ENCODE measurements at regions not wholly inside any gene's neighbourhood (a gene's known extent, or its start where the extent isn't known, plus 50 kb on each side); places are given as distances from the start of the nearest gene placed in this dataset.

DNA sequence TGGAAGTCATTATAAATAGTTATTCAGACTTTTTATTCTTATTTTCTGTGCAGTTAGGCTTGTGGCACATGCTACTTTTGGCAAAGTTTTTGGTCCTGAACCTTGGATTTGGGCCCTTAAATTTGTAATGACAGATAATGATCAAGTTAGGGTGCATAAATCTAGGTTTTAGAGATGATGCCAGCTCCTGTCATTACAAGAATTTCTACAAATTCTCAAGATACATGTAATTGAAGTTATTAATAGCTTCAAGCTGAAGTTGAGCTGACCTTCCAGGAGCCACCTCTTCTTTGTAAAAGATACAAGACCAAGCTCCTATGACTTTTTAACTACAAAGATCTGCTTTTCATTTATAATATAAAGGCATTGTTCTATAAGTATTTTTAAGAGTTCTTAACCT, 255.6 kb upstream of the UGT8 start:
- in situ Hi-C loops (cut with MboI; ENCODE audit: low sequenced_read_pairs in 4 of 4), result no loop called here
- TF ChIP-seq, protein P1, sequence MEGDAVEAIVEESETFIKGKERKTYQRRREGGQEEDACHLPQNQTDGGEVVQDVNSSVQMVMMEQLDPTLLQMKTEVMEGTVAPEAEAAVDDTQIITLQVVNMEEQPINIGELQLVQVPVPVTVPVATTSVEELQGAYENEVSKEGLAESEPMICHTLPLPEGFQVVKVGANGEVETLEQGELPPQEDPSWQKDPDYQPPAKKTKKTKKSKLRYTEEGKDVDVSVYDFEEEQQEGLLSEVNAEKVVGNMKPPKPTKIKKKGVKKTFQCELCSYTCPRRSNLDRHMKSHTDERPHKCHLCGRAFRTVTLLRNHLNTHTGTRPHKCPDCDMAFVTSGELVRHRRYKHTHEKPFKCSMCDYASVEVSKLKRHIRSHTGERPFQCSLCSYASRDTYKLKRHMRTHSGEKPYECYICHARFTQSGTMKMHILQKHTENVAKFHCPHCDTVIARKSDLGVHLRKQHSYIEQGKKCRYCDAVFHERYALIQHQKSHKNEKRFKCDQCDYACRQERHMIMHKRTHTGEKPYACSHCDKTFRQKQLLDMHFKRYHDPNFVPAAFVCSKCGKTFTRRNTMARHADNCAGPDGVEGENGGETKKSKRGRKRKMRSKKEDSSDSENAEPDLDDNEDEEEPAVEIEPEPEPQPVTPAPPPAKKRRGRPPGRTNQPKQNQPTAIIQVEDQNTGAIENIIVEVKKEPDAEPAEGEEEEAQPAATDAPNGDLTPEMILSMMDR (IDR thresholded peaks at IDR 0.05 in 4 of 5, conservative IDR thresholded peaks at IDR 0.05 in 1 of 5), result no peak
- no peak for TF ChIP-seq POLR2A (IDR thresholded peaks at IDR 0.05)
- ATAC-seq, result no peak

DNA sequence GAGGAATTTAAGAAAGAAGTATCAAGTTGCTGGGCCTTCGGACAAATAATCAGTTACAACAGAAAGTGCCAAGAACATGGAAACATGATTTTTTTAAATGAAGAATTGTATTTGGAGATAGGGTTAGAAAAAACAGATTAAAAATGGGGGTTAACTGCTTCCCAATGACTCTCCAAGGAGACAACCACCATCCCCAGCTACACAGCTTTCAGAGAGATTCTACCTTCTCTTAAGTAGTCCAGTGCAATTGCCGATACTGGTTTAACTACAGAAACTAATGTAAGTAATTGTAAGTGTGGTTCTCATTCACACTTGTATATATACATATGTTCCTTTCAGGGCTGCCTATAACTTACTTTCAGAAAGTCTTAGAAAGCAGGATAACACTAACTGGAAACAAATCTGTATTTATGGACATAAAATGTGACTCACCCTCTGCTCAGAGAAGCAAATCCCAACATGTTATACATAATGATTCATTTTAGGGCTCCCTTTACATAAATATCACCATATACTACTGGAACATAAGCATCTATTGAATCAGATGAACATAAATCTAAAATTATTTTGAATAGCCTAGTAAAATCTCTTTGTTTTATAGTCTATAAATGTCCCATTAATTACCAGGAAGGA, 248.9 kb upstream of the UGT8 start:
- no peak for ATAC-seq
- Histone ChIP-seq H3K36me3 (no peaks in the 10 kb centered on the region), H3K27me3 (no peaks in the 10 kb centered on the region), H3K4me1 (no peaks in the 10 kb centered on the region), H3K9me3 (no peaks in the 10 kb centered on the region), H3K27ac (no peak overlapping the region), H3K4me3 (no peak overlapping the region)
- in situ Hi-C loops (cut with MboI; ENCODE audit: low sequenced_read_pairs in 4 of 4) (no loop called here), intact Hi-C loops (cut with DNase I; ENCODE audit: low total_unique reads) (no loop called here)
- DNase-seq, result no peak
- TF ChIP-seq, protein P1 (IDR thresholded peaks at IDR 0.05 in 4 of 5, conservative IDR thresholded peaks at IDR 0.05 in 1 of 5), result no peak

More for the DNA sequence above, 255.6 kb upstream of the UGT8 start:
- H3K27ac ChIP-seq, result no peak overlapping the region
- H3K27me3 ChIP-seq, result no peaks in the 10 kb centered on the region
- H3K9me3 ChIP-seq, result no peaks in the 10 kb centered on the region
- no peaks in the 10 kb centered on the region for H3K4me1 ChIP-seq
- H3K36me3 ChIP-seq, result no peaks in the 10 kb centered on the region
- H3K4me3 ChIP-seq, result no peak overlapping the region
- no peak for DNase-seq
- intact Hi-C loops (cut with DNase I; ENCODE audit: low total_unique reads), result no loop called here

DNA sequence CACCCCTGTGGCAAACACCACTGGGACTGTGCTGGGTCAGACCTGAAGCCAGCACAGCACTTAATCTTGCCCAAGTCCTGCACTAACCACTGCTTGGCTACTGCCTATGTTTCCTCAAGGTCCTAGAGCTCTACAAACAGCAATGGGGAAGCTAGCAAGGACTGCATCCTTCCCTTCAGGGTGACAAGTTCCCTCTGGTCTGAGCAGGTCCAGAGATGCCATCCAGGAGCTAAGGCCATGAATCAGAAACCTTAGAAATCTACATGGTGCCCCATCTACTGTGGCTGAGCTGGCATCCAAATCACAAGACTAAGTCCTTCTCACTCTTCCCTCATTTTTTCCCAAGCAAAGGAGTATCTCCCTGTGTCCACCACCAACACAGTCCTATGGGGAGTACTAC, 239.7 kb upstream of the UGT8 start:
- ATAC-seq (no peak), DNase-seq (no peak)
- TF ChIP-seq, protein P1 (IDR thresholded peaks at IDR 0.05 in 4 of 5, conservative IDR thresholded peaks at IDR 0.05 in 1 of 5), result no peak
- TF ChIP-seq POLR2A (IDR thresholded peaks at IDR 0.05), result no peak
- Histone ChIP-seq H3K4me1 (no peaks in the 10 kb centered on the region), H3K27ac (no peak overlapping the region), H3K36me3 (no peaks in the 10 kb centered on the region), H3K27me3 (no peaks in the 10 kb centered on the region), H3K9me3 (no peaks in the 10 kb centered on the region), H3K4me3 (no peak overlapping the region)
- intact Hi-C loops (cut with DNase I; ENCODE audit: low total_unique reads) (no loop called here), in situ Hi-C loops (cut with MboI; ENCODE audit: low sequenced_read_pairs in 4 of 4) (no loop called here)

DNA sequence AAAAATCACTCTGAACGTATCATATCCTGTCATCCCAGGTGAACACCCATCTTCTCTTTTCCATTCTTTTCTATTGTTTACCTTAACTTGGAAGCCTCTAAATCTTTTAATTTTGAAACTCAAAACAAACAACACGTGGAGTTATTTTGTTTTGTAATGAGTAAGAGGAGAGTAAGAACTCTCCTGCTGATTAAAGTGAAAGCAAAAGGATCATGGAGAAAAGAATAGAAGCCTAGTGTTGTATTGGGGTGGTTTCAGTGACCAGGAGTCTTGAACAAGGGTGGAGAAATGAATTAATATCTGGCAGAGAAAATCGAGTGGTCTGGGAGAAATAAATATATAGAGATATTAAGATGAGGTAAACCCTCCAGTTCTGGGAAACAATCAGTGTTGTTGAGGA, 237.4 kb upstream of the UGT8 start:
- H3K4me1 ChIP-seq, result no peaks in the 10 kb centered on the region
- intact Hi-C loops (cut with DNase I; ENCODE audit: low total_unique reads), result no loop called here
- TF ChIP-seq, protein P1 (IDR thresholded peaks at IDR 0.05 in 4 of 5, conservative IDR thresholded peaks at IDR 0.05 in 1 of 5), result no peak
- TF ChIP-seq POLR2A (IDR thresholded peaks at IDR 0.05), result no peak
- ATAC-seq, result no peak
- no peaks in the 10 kb centered on the region for H3K36me3 ChIP-seq
- no peak for DNase-seq
- in situ Hi-C loops (cut with MboI; ENCODE audit: low sequenced_read_pairs in 4 of 4), result no loop called here
- no peak overlapping the region for H3K4me3 ChIP-seq
- H3K9me3 ChIP-seq, result no peaks in the 10 kb centered on the region
- no peak overlapping the region for H3K27ac ChIP-seq
- H3K27me3 ChIP-seq, result no peaks in the 10 kb centered on the region

DNA sequence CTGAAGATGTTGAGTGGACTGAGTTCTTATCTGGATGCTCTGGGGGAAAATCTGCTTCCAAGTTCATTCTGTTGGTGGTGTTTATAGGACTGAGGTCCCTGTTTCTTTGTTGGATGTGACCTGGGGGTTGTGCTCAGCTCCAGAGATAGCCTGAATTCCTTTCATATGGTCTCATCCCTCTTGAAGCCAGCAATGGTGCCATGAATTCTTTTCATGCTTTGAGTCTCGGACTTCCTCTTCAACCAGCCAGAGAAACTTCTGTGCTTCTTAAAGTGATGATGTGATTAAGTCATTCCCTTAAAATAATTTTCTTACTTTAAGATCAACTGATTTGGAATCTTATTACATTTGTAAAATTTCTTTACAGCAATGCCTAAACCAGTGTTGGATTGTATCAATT, 233.8 kb upstream of the UGT8 start:
- no peak for TF ChIP-seq POLR2A (IDR thresholded peaks at IDR 0.05)
- TF ChIP-seq, protein P1 (IDR thresholded peaks at IDR 0.05 in 4 of 5, conservative IDR thresholded peaks at IDR 0.05 in 1 of 5), result no peak
- Histone ChIP-seq H3K27ac (no peak overlapping the region), H3K9me3 (no peaks in the 10 kb centered on the region), H3K4me3 (no peak overlapping the region), H3K36me3 (no peaks in the 10 kb centered on the region), H3K27me3 (no peaks in the 10 kb centered on the region), H3K4me1 (no peaks in the 10 kb centered on the region)
- intact Hi-C loops (cut with DNase I; ENCODE audit: low total_unique reads) (no loop called here), in situ Hi-C loops (cut with MboI; ENCODE audit: low sequenced_read_pairs in 4 of 4) (no loop called here)
- ATAC-seq, result no peak
- no peak for DNase-seq

Measured in gastrocnemius medialis (tissue), 4 donors.